ENCODE measurements at regions not wholly inside any gene's neighbourhood (a gene's known extent, or its start where the extent isn't known, plus 50 kb on each side); places are given as distances from the start of the nearest gene placed in this dataset.

GRCh38 chr16:6341981-6342380, 990.7 kb upstream of the RBFOX1 start:
- ATAC-seq (ENCODE audit: low FRiP score) (no peak), DNase-seq (ENCODE audit: low spot score) (no peak)
- no peak for TF ChIP-seq CTCF (IDR thresholded peaks at IDR 0.05)

- no peak for DNase-seq (ENCODE audit: low spot score)
- no peak for TF ChIP-seq CTCF (IDR thresholded peaks at IDR 0.05)
- no peak for ATAC-seq (ENCODE audit: low FRiP score)
Observed at GRCh38 chr16:6335072-6335471, 997.6 kb upstream of the RBFOX1 start.

- ATAC-seq (ENCODE audit: low FRiP score) = no peak
- no peak for TF ChIP-seq CTCF (IDR thresholded peaks at IDR 0.05)
Observed at GRCh38 chr16:6331770-6332169, 1000.9 kb upstream of the RBFOX1 start.

GRCh38 chr16:6317934-6318333, 1014.7 kb upstream of the RBFOX1 start:
- DNase-seq (ENCODE audit: low spot score) (no peak), ATAC-seq (ENCODE audit: low FRiP score) (no peak)
- no peak for TF ChIP-seq CTCF (IDR thresholded peaks at IDR 0.05)

More at GRCh38 chr16:6331770-6332169, 1000.9 kb upstream of the RBFOX1 start:
- no peak for DNase-seq (ENCODE audit: low spot score)

GRCh38 chr16:6309271-6309670, 1023.4 kb upstream of the RBFOX1 start:
- ATAC-seq (ENCODE audit: low FRiP score) (no peak), DNase-seq (ENCODE audit: low spot score) (no peak)
- TF ChIP-seq CTCF (IDR thresholded peaks at IDR 0.05) = no peak

GRCh38 chr16:6308176-6308575, 1024.5 kb upstream of the RBFOX1 start:
- TF ChIP-seq CTCF (IDR thresholded peaks at IDR 0.05) = no peak
- DNase-seq (ENCODE audit: low spot score) (no peak), ATAC-seq (ENCODE audit: low FRiP score) (no peak)

GRCh38 chr16:6300523-6300922, 1032.1 kb upstream of the RBFOX1 start:
- ATAC-seq (ENCODE audit: low FRiP score) = no peak
- TF ChIP-seq CTCF (IDR thresholded peaks at IDR 0.05) = no peak
- no peak for DNase-seq (ENCODE audit: low spot score)
